ENCODE measurements at regions not wholly inside any gene's neighbourhood (a gene's known extent, or its start where the extent isn't known, plus 50 kb on each side); places are given as distances from the start of the nearest gene placed in this dataset.

DNA sequence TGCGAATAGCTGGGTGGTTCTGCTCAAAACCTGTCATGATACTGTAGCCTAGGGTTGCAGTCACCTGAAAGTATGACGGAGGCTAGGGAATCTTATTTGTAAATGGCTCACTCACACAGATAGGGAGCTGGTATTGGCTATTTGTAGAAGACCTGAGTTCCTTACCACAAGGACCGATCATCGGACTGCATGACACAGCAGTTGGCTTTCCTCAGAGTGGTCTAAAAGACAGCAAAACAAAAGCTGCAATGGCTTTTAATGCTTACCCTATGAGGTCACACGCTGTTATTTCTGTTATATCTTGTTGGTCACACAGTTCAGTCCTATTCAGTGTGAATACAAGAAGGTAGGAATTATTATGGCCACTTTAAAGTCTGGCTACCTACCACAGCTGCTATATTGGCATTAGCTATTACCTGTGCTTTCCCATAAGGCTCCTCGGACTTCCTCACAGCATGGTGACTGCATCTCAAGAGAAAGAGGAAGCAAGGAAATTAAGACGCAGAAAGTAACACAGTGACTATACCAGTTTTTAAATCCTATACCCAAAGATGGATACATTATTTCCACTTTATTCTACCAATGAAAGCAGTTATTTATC lies 68.4 kb upstream of the LRRC7 start:
- TF ChIP-seq, protein P1, sequence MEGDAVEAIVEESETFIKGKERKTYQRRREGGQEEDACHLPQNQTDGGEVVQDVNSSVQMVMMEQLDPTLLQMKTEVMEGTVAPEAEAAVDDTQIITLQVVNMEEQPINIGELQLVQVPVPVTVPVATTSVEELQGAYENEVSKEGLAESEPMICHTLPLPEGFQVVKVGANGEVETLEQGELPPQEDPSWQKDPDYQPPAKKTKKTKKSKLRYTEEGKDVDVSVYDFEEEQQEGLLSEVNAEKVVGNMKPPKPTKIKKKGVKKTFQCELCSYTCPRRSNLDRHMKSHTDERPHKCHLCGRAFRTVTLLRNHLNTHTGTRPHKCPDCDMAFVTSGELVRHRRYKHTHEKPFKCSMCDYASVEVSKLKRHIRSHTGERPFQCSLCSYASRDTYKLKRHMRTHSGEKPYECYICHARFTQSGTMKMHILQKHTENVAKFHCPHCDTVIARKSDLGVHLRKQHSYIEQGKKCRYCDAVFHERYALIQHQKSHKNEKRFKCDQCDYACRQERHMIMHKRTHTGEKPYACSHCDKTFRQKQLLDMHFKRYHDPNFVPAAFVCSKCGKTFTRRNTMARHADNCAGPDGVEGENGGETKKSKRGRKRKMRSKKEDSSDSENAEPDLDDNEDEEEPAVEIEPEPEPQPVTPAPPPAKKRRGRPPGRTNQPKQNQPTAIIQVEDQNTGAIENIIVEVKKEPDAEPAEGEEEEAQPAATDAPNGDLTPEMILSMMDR (IDR thresholded peaks at IDR 0.05) = no peak
- no peak for TF ChIP-seq POLR2A (IDR thresholded peaks at IDR 0.05)

Measured in sigmoid colon (tissue), 3 donors.